HCEC 1CT (cell line): ENCODE measurements at regions not wholly inside any gene's neighbourhood (a gene's known extent, or its start where the extent isn't known, plus 50 kb on each side); places are given as distances from the start of the nearest gene placed in this dataset.

ENCODE experiments used
- DNase-seq: peaks from one replicate; pipeline ENCODE4 v3.0.0-alpha.2; 2017

GRCh38 chrX:44040406-44040805 is 67.2 kb upstream of the NDP start:
- no peak for DNase-seq

- DNase-seq: no peak
Observed at GRCh38 chrX:44039556-44039955, 66.4 kb upstream of the NDP start.

GRCh38 chrX:44036336-44036735 is 63.1 kb upstream of the NDP start:
- DNase-seq: peak; percentile 69

GRCh38 chrX:44035571-44035970 is 62.4 kb upstream of the NDP start:
- no peak for DNase-seq

GRCh38 chrX:44032479-44032878 is 59.3 kb upstream of the NDP start:
- no peak for DNase-seq

- peak; percentile 41 for DNase-seq
Observed at GRCh38 chrX:44025555-44025954, 52.4 kb upstream of the NDP start.
